IPS-NIHi11 (cell line): ENCODE measurements at regions not wholly inside any gene's neighbourhood (a gene's known extent, or its start where the extent isn't known, plus 50 kb on each side); places are given as distances from the start of the nearest gene placed in this dataset.
A peak's percentile ranks its signal among the peaks of the same experiment; 100 is the strongest.

ENCODE experiments used
- DNase-seq: peaks from one replicate; pipeline ENCODE4 v3.0.0; 2012; ENCODE audit warnings: mixed read lengths, low spot score

- no peak for DNase-seq
Measured at GRCh38 chr11:45036733-45037132, 86.0 kb upstream of the TP53I11 start.

- no peak for DNase-seq
Measured at GRCh38 chr11:45037434-45038005, 86.8 kb upstream of the TP53I11 start.

GRCh38 chr11:45038923-45039322, 88.2 kb upstream of the TP53I11 start:
- DNase-seq = no peak

- DNase-seq = no peak
Measured at GRCh38 chr11:45041596-45041995, 90.9 kb upstream of the TP53I11 start.

- DNase-seq = no peak
Measured at GRCh38 chr11:45042560-45042959, 91.9 kb upstream of the TP53I11 start.

GRCh38 chr11:45043755-45044475, 93.2 kb upstream of the TP53I11 start:
- no peak for DNase-seq

GRCh38 chr11:45045683-45046471, 95.2 kb upstream of the TP53I11 start:
- DNase-seq = no peak

- DNase-seq = no peak
Measured at GRCh38 chr11:45048313-45048841, 97.7 kb upstream of the TP53I11 start.

- DNase-seq = no peak
Measured at GRCh38 chr11:45048870-45049691, 97.4 kb upstream of the PRDM11 start.

- DNase-seq = no peak
Measured at GRCh38 chr11:45050111-45050510, 96.3 kb upstream of the PRDM11 start.

- DNase-seq = no peak
Measured at GRCh38 chr11:45051621-45052020, 94.8 kb upstream of the PRDM11 start.

GRCh38 chr11:45052361-45052760, 94.1 kb upstream of the PRDM11 start:
- DNase-seq = no peak

- no peak for DNase-seq
Measured at GRCh38 chr11:45053736-45054446, 92.5 kb upstream of the PRDM11 start.

- no peak for DNase-seq
Measured at GRCh38 chr11:45054956-45055355, 91.5 kb upstream of the PRDM11 start.

GRCh38 chr11:45056529-45056928, 89.9 kb upstream of the PRDM11 start:
- DNase-seq = peak; percentile 60

- DNase-seq = no peak
Measured at GRCh38 chr11:45057938-45058646, 88.3 kb upstream of the PRDM11 start.

GRCh38 chr11:45058647-45058950, 87.8 kb upstream of the PRDM11 start:
- DNase-seq = no peak

GRCh38 chr11:45060707-45061106, 85.7 kb upstream of the PRDM11 start:
- no peak for DNase-seq

GRCh38 chr11:45061641-45062040, 84.8 kb upstream of the PRDM11 start:
- no peak for DNase-seq

GRCh38 chr11:45062115-45062514, 84.3 kb upstream of the PRDM11 start:
- no peak for DNase-seq
